ENCODE measurements at regions not wholly inside any gene's neighbourhood (a gene's known extent, or its start where the extent isn't known, plus 50 kb on each side); places are given as distances from the start of the nearest gene placed in this dataset.

- no peak overlapping the region for H3K4me3 ChIP-seq (replicated peaks; ENCODE audit: low read depth, low read length)
- TF ChIP-seq, protein P1, sequence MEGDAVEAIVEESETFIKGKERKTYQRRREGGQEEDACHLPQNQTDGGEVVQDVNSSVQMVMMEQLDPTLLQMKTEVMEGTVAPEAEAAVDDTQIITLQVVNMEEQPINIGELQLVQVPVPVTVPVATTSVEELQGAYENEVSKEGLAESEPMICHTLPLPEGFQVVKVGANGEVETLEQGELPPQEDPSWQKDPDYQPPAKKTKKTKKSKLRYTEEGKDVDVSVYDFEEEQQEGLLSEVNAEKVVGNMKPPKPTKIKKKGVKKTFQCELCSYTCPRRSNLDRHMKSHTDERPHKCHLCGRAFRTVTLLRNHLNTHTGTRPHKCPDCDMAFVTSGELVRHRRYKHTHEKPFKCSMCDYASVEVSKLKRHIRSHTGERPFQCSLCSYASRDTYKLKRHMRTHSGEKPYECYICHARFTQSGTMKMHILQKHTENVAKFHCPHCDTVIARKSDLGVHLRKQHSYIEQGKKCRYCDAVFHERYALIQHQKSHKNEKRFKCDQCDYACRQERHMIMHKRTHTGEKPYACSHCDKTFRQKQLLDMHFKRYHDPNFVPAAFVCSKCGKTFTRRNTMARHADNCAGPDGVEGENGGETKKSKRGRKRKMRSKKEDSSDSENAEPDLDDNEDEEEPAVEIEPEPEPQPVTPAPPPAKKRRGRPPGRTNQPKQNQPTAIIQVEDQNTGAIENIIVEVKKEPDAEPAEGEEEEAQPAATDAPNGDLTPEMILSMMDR (IDR thresholded peaks at IDR 0.05; ENCODE audit: low read depth, low read length, missing control alignments): no peak
- no peak for DNase-seq (ENCODE audit: extremely low read depth, low read depth)
Measured at GRCh38 chr5:168184103-168184502, 107.3 kb upstream of the WWC1 start.

DNA sequence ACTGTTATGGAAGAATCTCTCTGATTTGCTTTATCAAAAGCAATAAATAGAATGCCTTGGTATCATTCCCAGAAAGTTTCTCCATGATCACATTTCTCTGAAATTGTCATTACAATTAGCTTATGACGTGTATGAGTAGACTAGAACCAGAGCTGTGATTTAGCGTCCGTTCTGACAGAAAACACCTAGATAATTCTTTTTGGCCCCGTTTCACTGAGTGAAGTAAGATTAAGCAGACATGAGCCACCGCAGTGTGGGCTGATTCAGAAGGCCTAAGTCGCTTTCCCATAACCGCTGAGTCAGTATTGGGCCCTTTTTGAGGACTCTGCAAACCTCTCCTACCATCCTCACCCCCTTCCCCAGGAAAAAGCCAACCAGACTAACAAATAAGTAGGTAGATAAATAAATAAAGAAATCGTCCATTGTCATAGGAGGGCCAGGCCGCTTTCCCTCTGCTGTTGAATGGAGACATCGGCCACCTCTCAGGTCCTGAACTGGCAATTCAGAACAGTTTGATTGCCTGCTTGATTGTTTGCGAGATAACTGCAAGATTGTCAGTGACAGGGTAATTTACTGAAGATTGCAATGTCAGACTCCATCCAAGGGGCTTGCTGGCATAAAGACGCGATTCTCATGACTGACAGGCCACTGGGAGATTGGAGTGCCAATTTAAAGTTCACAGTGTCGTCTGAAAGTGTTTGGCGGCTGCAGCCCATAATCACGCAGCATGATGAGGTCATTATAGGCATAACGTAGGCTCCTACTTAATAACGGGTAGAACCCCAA lies 105.0 kb upstream of the WWC1 start:
- TF ChIP-seq, protein P1 (IDR thresholded peaks at IDR 0.05; ENCODE audit: low read depth, low read length, missing control alignments): no peak
- DNase-seq (ENCODE audit: extremely low read depth, low read depth): no peak
- H3K4me3 ChIP-seq (replicated peaks; ENCODE audit: low read depth, low read length): no peak overlapping the region

GRCh38 chr5:168187614-168188013 lies 103.8 kb upstream of the WWC1 start:
- TF ChIP-seq, protein P1 (IDR thresholded peaks at IDR 0.05; ENCODE audit: low read depth, low read length, missing control alignments): no peak
- no peak overlapping the region for H3K4me3 ChIP-seq (replicated peaks; ENCODE audit: low read depth, low read length)
- no peak for DNase-seq (ENCODE audit: extremely low read depth, low read depth)

DNA sequence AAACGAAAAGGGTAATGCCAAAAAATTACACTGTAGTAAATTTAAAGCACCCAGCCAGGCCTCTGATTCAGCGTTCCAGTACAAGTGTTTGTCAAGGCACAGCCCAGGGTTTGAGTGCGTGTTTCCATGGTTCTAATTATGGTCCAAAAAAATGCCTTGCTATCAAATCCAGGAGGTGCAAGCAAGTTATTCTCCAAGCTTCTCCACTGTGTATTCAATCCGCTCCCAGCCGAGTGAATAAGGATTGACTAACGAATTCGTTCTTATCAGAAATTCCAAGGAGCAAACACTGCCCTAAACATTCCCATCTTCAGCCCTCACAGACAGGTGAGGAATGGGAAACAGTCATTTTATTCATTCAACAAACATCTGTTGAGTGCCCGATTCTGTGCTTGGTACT lies 103.3 kb upstream of the WWC1 start:
- TF ChIP-seq, protein P1 (IDR thresholded peaks at IDR 0.05; ENCODE audit: low read depth, low read length, missing control alignments): no peak
- DNase-seq (ENCODE audit: extremely low read depth, low read depth): no peak
- no peak overlapping the region for H3K4me3 ChIP-seq (replicated peaks; ENCODE audit: low read depth, low read length)

DNA sequence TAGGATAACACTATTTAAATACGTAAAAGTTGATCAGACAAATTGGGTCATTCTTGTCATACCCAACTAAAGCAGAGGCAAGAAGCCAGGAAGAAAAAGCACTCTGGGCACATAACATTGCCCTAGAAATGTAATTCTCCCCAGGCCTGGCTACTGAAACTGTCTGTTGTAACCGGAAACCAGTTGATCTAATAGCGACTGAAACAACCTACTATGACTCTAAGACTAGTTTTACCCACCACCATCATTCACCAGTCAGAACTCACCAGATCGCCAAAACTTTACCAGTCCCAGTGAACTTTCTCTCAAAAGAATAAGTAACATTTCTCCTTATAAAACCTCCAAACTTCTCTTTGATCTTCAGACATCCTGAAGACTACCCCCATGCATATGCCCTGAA lies 99.3 kb upstream of the WWC1 start:
- DNase-seq (ENCODE audit: extremely low read depth, low read depth): no peak
- no peak overlapping the region for H3K4me3 ChIP-seq (replicated peaks; ENCODE audit: low read depth, low read length)

DNA sequence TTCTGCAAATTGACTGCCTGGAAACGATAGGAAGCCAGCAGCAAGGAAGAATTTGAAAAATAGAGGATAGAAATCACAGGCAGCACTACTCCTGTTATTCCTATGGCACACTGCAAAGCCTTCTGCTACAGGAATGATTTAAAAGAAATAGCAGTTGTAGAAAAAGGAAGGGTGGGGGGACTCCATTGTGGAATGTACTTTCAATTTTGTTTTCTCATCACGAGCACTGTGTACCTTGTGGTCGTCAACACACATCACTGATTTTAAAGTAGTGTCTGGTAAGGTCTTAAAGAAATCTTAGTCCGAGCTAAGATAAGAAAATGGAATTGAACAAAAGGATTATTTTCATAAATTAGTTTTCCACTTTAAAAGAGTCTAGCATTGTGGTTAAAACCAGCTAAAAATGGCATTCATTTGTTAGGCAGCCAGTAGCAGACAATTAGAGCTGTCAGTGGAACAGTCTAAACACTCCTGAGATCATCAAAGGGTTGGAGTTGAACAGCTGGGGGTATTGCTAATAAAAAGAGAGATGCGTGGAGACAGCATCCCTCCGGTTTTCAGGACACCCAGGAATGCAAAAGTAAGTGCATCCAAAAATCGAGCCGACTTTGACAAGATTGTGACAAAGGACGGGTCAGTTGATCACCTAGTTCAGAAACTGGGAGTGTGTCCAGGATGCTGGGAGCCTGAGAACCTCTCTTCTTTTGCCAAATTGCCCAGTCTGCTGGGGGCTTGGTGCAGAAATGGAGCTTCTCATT lies 97.8 kb upstream of the WWC1 start:
- H3K4me3 ChIP-seq (replicated peaks; ENCODE audit: low read depth, low read length): no peak overlapping the region
- no peak for DNase-seq (ENCODE audit: extremely low read depth, low read depth)
- TF ChIP-seq, protein P1 (IDR thresholded peaks at IDR 0.05; ENCODE audit: low read depth, low read length, missing control alignments): no peak

More for the DNA sequence above, 99.3 kb upstream of the WWC1 start:
- TF ChIP-seq, protein P1 (IDR thresholded peaks at IDR 0.05; ENCODE audit: low read depth, low read length, missing control alignments): no peak
